SK-N-MC (cell line): ENCODE measurements at regions not wholly inside any gene's neighbourhood (a gene's known extent, or its start where the extent isn't known, plus 50 kb on each side); places are given as distances from the start of the nearest gene placed in this dataset.

Experiments used
- EZH2 ChIP-seq: fragments of 200-600 bp; sonication (generic); IDR thresholded peaks from one replicate; pipeline ENCODE4 v1.6.1; 2017; ENCODE audit warnings: antibody characterized with exemption
- FOXP2 ChIP-seq: optimal IDR thresholded peaks from 2 replicates; pipeline ENCODE3; 2011; ENCODE audit warnings: mild to moderate bottlenecking, moderate library complexity; ENCODE audit not compliant: insufficient read depth; ENCODE audit errors: extremely low read length, control extremely low read depth
- POLR2AphosphoS5 ChIP-seq: IDR thresholded peaks from 2 replicates; pipeline ENCODE4 v1.6.1; 2012; ENCODE audit warnings: mild to moderate bottlenecking, low read depth, low read length, borderline replicate concordance

DNA sequence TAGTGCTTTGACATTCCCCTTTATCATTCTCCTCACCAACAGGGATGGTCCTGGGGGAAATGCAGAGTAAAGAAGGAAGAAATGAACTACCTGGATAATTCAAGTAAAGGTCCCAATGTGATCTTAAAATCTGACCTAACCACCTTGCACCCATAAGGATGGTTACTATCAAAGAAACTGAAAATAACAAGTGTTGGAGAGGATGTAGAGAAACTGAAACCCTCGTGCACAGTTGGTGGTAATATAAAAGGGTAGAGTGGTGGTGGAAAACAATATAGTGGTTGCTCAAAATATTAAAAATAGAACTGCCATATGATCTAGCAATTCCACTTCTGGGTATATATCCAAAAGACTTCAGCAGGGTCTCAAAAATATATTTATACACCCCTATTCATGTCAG lies 298.6 kb upstream of the PPARGC1A start:
- TF ChIP-seq EZH2: no peak
- TF ChIP-seq POLR2AphosphoS5: no peak
- TF ChIP-seq FOXP2: no peak
